ENCODE measurements at regions not wholly inside any gene's neighbourhood (a gene's known extent, or its start where the extent isn't known, plus 50 kb on each side); places are given as distances from the start of the nearest gene placed in this dataset.

- FAIRE-seq = no peak
- no peak for TF ChIP-seq POLR2A (IDR thresholded peaks at IDR 0.05; ENCODE audit: low read depth, low read length)
- no peak for DNase-seq (ENCODE audit: insufficient read length, low spot score)
Observed at GRCh38 chr2:236498369-236498768, 71.3 kb upstream of the ACKR3 start.

- DNase-seq (ENCODE audit: insufficient read length, low spot score) (no peak), FAIRE-seq (no peak)
- TF ChIP-seq POLR2A (IDR thresholded peaks at IDR 0.05; ENCODE audit: low read depth, low read length) = no peak
Observed at GRCh38 chr2:236499691-236500578, 69.7 kb upstream of the ACKR3 start.

GRCh38 chr2:236501026-236501425 lies 68.6 kb upstream of the ACKR3 start:
- no peak for DNase-seq (ENCODE audit: insufficient read length, low spot score)
- no peak for TF ChIP-seq POLR2A (IDR thresholded peaks at IDR 0.05; ENCODE audit: low read depth, low read length)
- FAIRE-seq = no peak

- no peak for FAIRE-seq
- no peak for DNase-seq (ENCODE audit: insufficient read length, low spot score)
- no peak for TF ChIP-seq POLR2A (IDR thresholded peaks at IDR 0.05; ENCODE audit: low read depth, low read length)
Observed at GRCh38 chr2:236501531-236501930, 68.1 kb upstream of the ACKR3 start.

- FAIRE-seq (no peak), DNase-seq (ENCODE audit: insufficient read length, low spot score) (no peak)
- no peak for TF ChIP-seq POLR2A (IDR thresholded peaks at IDR 0.05; ENCODE audit: low read depth, low read length)
Observed at GRCh38 chr2:236503100-236503499, 66.5 kb upstream of the ACKR3 start.

GRCh38 chr2:236503583-236503982 lies 66.0 kb upstream of the ACKR3 start:
- TF ChIP-seq POLR2A (IDR thresholded peaks at IDR 0.05; ENCODE audit: low read depth, low read length) = no peak
- FAIRE-seq (no peak), DNase-seq (ENCODE audit: insufficient read length, low spot score) (no peak)

- no peak for FAIRE-seq
- DNase-seq (ENCODE audit: insufficient read length, low spot score) = no peak
- no peak for TF ChIP-seq POLR2A (IDR thresholded peaks at IDR 0.05; ENCODE audit: low read depth, low read length)
Observed at GRCh38 chr2:236505041-236505440, 64.6 kb upstream of the ACKR3 start.

- DNase-seq (ENCODE audit: insufficient read length, low spot score) (no peak), FAIRE-seq (no peak)
- TF ChIP-seq POLR2A (IDR thresholded peaks at IDR 0.05; ENCODE audit: low read depth, low read length) = no peak
Observed at GRCh38 chr2:236505648-236506047, 64.0 kb upstream of the ACKR3 start.

GRCh38 chr2:236507393-236508085 lies 62.1 kb upstream of the ACKR3 start:
- DNase-seq (ENCODE audit: insufficient read length, low spot score) (no peak), FAIRE-seq (no peak)
- no peak for TF ChIP-seq POLR2A (IDR thresholded peaks at IDR 0.05; ENCODE audit: low read depth, low read length)

- no peak for FAIRE-seq
- TF ChIP-seq POLR2A (IDR thresholded peaks at IDR 0.05; ENCODE audit: low read depth, low read length) = no peak
- no peak for DNase-seq (ENCODE audit: insufficient read length, low spot score)
Observed at GRCh38 chr2:236508466-236508865, 61.2 kb upstream of the ACKR3 start.

GRCh38 chr2:236510034-236510433 lies 59.6 kb upstream of the ACKR3 start:
- DNase-seq (ENCODE audit: insufficient read length, low spot score) (no peak), FAIRE-seq (no peak)
- no peak for TF ChIP-seq POLR2A (IDR thresholded peaks at IDR 0.05; ENCODE audit: low read depth, low read length)

- TF ChIP-seq POLR2A (IDR thresholded peaks at IDR 0.05; ENCODE audit: low read depth, low read length) = no peak
- no peak for DNase-seq (ENCODE audit: insufficient read length, low spot score)
- FAIRE-seq = no peak
Observed at GRCh38 chr2:236511266-236511665, 58.4 kb upstream of the ACKR3 start.

GRCh38 chr2:236512267-236512666 lies 57.4 kb upstream of the ACKR3 start:
- DNase-seq (ENCODE audit: insufficient read length, low spot score) = no peak
- no peak for FAIRE-seq
- no peak for TF ChIP-seq POLR2A (IDR thresholded peaks at IDR 0.05; ENCODE audit: low read depth, low read length)

- no peak for TF ChIP-seq POLR2A (IDR thresholded peaks at IDR 0.05; ENCODE audit: low read depth, low read length)
- FAIRE-seq (no peak), DNase-seq (ENCODE audit: insufficient read length, low spot score) (peak; percentile 50)
Observed at GRCh38 chr2:236512902-236513435, 56.7 kb upstream of the ACKR3 start.
